Parathyroid adenoma (tissue), 2 donors: ENCODE measurements at regions not wholly inside any gene's neighbourhood (a gene's known extent, or its start where the extent isn't known, plus 50 kb on each side); places are given as distances from the start of the nearest gene placed in this dataset.

Experiments used
- H2AFZ ChIP-seq: fragments of 300-600 bp; sonication (generic); one replicate; pipeline ENCODE4 v1.7.0; 2017; ENCODE audit warnings: antibody characterized with exemption, mild to moderate bottlenecking
- H3K27ac ChIP-seq: fragments of 300-600 bp; sonication (generic); one replicate; pipeline ENCODE4 v1.7.0; 2017
- H3K27me3 ChIP-seq: fragments of 300-600 bp; sonication (generic); one replicate; pipeline ENCODE4 v1.7.0; 2017; ENCODE audit warnings: low read length; ENCODE audit not compliant: control insufficient read depth, insufficient read depth
- H3K36me3 ChIP-seq: fragments of 300-600 bp; sonication (generic); one replicate; pipeline ENCODE4 v1.7.0; 2017; ENCODE audit warnings: low read length; ENCODE audit not compliant: control insufficient read depth, insufficient read depth
- H3K4me1 ChIP-seq: fragments of 300-600 bp; sonication (generic); one replicate; pipeline ENCODE4 v1.7.0; 2017; ENCODE audit warnings: control low read depth
- H3K4me2 ChIP-seq: fragments of 300-600 bp; sonication (generic); one replicate; pipeline ENCODE4 v1.7.0; 2017; ENCODE audit warnings: low read length
- H3K4me3 ChIP-seq: fragments of 300-600 bp; sonication (generic); one replicate; pipeline ENCODE4 v1.7.0; 2017; ENCODE audit warnings: low read depth, low read length
- H3K79me2 ChIP-seq: fragments of 300-600 bp; sonication (generic); one replicate; pipeline ENCODE4 v1.7.0; 2017; ENCODE audit warnings: control low read depth
- H3K9ac ChIP-seq: fragments of 300-600 bp; sonication (generic); one replicate; pipeline ENCODE4 v1.7.0; 2017; ENCODE audit warnings: mild to moderate bottlenecking
- H3K9me3 ChIP-seq: fragments of 300-600 bp; sonication (generic); one replicate; pipeline ENCODE4 v1.7.0; 2017; ENCODE audit warnings: low read length; ENCODE audit not compliant: control insufficient read depth
- TF ChIP-seq, protein P1 (sequence below): fragments of 300-600 bp; sonication (generic); IDR thresholded peaks from one replicate; pipeline ENCODE4 v1.7.0; 2017; ENCODE audit warnings: antibody characterized with exemption, mild to moderate bottlenecking
- donor health status: primary hyperparathyroidism.

- Histone ChIP-seq H3K36me3 (no peaks in the 10 kb centered on the region), H3K79me2 (no peaks in the 10 kb centered on the region), H3K27me3 (no peaks in the 10 kb centered on the region), H3K9ac (no peak overlapping the region), H3K4me2 (no peak overlapping the region), H3K27ac (no peak overlapping the region), H2AFZ (no peak overlapping the region), H3K9me3 (no peaks in the 10 kb centered on the region), H3K4me1 (no peaks in the 10 kb centered on the region), H3K4me3 (no peak overlapping the region)
- TF ChIP-seq, protein P1, sequence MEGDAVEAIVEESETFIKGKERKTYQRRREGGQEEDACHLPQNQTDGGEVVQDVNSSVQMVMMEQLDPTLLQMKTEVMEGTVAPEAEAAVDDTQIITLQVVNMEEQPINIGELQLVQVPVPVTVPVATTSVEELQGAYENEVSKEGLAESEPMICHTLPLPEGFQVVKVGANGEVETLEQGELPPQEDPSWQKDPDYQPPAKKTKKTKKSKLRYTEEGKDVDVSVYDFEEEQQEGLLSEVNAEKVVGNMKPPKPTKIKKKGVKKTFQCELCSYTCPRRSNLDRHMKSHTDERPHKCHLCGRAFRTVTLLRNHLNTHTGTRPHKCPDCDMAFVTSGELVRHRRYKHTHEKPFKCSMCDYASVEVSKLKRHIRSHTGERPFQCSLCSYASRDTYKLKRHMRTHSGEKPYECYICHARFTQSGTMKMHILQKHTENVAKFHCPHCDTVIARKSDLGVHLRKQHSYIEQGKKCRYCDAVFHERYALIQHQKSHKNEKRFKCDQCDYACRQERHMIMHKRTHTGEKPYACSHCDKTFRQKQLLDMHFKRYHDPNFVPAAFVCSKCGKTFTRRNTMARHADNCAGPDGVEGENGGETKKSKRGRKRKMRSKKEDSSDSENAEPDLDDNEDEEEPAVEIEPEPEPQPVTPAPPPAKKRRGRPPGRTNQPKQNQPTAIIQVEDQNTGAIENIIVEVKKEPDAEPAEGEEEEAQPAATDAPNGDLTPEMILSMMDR, result no peak
Observed at GRCh38 chr2:12141618-12142258, 395.3 kb downstream of the LPIN1 start.

DNA sequence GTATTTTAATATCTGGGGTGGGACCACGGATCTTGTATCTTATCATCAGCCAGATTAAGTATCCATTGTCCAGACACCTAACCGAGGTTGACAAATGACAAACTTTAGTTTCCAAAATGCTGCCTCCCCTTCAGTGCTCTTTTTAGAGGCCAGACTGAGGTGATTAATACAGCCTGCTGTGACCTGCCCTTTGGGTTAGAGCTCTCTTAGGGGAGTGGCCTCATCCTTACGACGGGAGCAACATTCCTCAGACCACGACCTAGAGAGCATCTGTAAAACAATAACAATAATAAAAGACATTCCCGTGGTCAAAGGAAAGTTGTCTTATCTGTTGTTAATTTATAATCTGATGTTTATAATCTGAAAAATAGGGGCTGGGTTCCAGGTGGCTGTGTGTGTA lies 405.3 kb downstream of the LPIN1 start:
- no peak overlapping the region for H3K4me2 ChIP-seq
- no peaks in the 10 kb centered on the region for H3K4me1 ChIP-seq
- no peak overlapping the region for H3K9ac ChIP-seq
- TF ChIP-seq, protein P1, result no peak
- H3K27me3 ChIP-seq, result no peaks in the 10 kb centered on the region
- no peaks in the 10 kb centered on the region for H3K36me3 ChIP-seq
- no peak overlapping the region for H2AFZ ChIP-seq
- no peak overlapping the region for H3K27ac ChIP-seq
- no peaks in the 10 kb centered on the region for H3K9me3 ChIP-seq
- no peaks in the 10 kb centered on the region for H3K79me2 ChIP-seq
- H3K4me3 ChIP-seq, result no peak overlapping the region

GRCh38 chr2:12152888-12153287 lies 406.5 kb downstream of the LPIN1 start:
- TF ChIP-seq, protein P1, result no peak

GRCh38 chr2:12155303-12156051 lies 409.0 kb downstream of the LPIN1 start:
- TF ChIP-seq, protein P1, result no peak
- Histone ChIP-seq H3K27me3 (no peaks in the 10 kb centered on the region), H2AFZ (no peak overlapping the region), H3K9ac (no peak overlapping the region), H3K4me2 (no peak overlapping the region), H3K9me3 (no peaks in the 10 kb centered on the region), H3K4me3 (no peak overlapping the region), H3K27ac (no peak overlapping the region), H3K79me2 (no peaks in the 10 kb centered on the region), H3K36me3 (no peaks in the 10 kb centered on the region), H3K4me1 (no peaks in the 10 kb centered on the region)

More at GRCh38 chr2:12152888-12153287, 406.5 kb downstream of the LPIN1 start:
- no peaks in the 10 kb centered on the region for H3K4me1 ChIP-seq
- H3K79me2 ChIP-seq, result no peaks in the 10 kb centered on the region
- no peaks in the 10 kb centered on the region for H3K27me3 ChIP-seq
- no peaks in the 10 kb centered on the region for H3K9me3 ChIP-seq
- H3K4me3 ChIP-seq, result no peak overlapping the region
- H3K4me2 ChIP-seq, result no peak overlapping the region
- no peaks in the 10 kb centered on the region for H3K36me3 ChIP-seq
- H2AFZ ChIP-seq, result no peak overlapping the region
- H3K9ac ChIP-seq, result no peak overlapping the region
- no peak overlapping the region for H3K27ac ChIP-seq
